DMS53 treated with DMSO at 0.1 percent for 48 hours (cell line): ENCODE measurements at regions not wholly inside any gene's neighbourhood (a gene's known extent, or its start where the extent isn't known, plus 50 kb on each side); places are given as distances from the start of the nearest gene placed in this dataset.
"Not testable (repeated sequence)": the region's sequence is repeated elsewhere in the genome, so short reads cannot be mapped to it uniquely, and the experiment has no call there.

ENCODE experiments used
- DNase-seq: peaks from one replicate; lab custom pipeline; 2025; ENCODE audit not compliant: unreplicated experiment; lab: John Stamatoyannopoulos, UW

- no peak for DNase-seq
Observed at GRCh38 chr6:50993941-50994720, 175.5 kb downstream of the TFAP2B start.

GRCh38 chr6:50995036-50995435 is 176.4 kb downstream of the TFAP2B start:
- no peak for DNase-seq

GRCh38 chr6:50998905-50999304 is 180.2 kb downstream of the TFAP2B start:
- DNase-seq: no peak

GRCh38 chr6:51001399-51001798 is 182.7 kb downstream of the TFAP2B start:
- DNase-seq: peak; percentile 18

- no peak for DNase-seq
Observed at GRCh38 chr6:51004380-51004779, 185.7 kb downstream of the TFAP2B start.

GRCh38 chr6:51005779-51006178 is 187.1 kb downstream of the TFAP2B start:
- no peak for DNase-seq

GRCh38 chr6:51007237-51007636 is 188.6 kb downstream of the TFAP2B start:
- no peak for DNase-seq

GRCh38 chr6:51008693-51009092 is 190.0 kb downstream of the TFAP2B start:
- not testable (repeated sequence) for DNase-seq

GRCh38 chr6:51013376-51013775 is 194.7 kb downstream of the TFAP2B start:
- no peak for DNase-seq

- DNase-seq: no peak
Observed at GRCh38 chr6:51015394-51015793, 196.7 kb downstream of the TFAP2B start.

GRCh38 chr6:51016489-51016888 is 197.8 kb downstream of the TFAP2B start:
- DNase-seq: no peak

GRCh38 chr6:51019806-51020205 is 201.1 kb downstream of the TFAP2B start:
- peak; percentile 77 for DNase-seq

- no peak for DNase-seq
Observed at GRCh38 chr6:51021171-51021570, 202.5 kb downstream of the TFAP2B start.

GRCh38 chr6:51024126-51024525 is 205.5 kb downstream of the TFAP2B start:
- DNase-seq: no peak

- DNase-seq: no peak
Observed at GRCh38 chr6:51025082-51025777, 206.6 kb downstream of the TFAP2B start.

GRCh38 chr6:51027283-51028065 is 208.8 kb downstream of the TFAP2B start:
- no peak for DNase-seq

GRCh38 chr6:51028276-51028675 is 209.6 kb downstream of the TFAP2B start:
- DNase-seq: peak; percentile 3

- no peak for DNase-seq
Observed at GRCh38 chr6:51029561-51029960, 210.9 kb downstream of the TFAP2B start.

GRCh38 chr6:51045548-51045947 is 226.9 kb downstream of the TFAP2B start:
- no peak for DNase-seq

GRCh38 chr6:51049288-51049982 is 230.8 kb downstream of the TFAP2B start:
- no peak for DNase-seq
